ENCODE measurements at regions not wholly inside any gene's neighbourhood (a gene's known extent, or its start where the extent isn't known, plus 50 kb on each side); places are given as distances from the start of the nearest gene placed in this dataset.

DNA sequence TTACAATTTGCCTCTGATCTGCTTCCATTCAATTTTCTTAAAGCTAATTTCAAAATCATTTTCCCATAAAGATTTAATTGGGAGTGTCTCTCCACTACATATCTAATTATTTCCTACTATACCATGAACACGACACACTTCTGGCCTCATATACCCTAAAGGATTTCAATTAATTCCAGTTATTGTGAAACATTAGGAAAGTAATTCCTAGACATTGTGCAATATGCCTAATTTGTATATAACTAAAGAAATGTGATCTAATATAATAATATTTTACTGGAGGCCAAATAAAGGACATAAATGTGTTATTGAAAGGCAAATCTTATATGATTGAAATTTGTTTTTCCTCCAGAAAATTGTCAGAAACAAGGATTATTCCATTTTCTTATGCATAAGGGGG, 727.2 kb upstream of the ADGRL2 start:
- Histone ChIP-seq H3K27me3 (ENCODE audit: low read depth) (no peaks in the 10 kb centered on the region), H3K27ac (replicated peaks) (no peak overlapping the region), H3K4me3 (no peak overlapping the region), H3K4me1 (no peaks in the 10 kb centered on the region), H3K9me3 (replicated peaks) (no peaks in the 10 kb centered on the region), H3K36me3 (no peaks in the 10 kb centered on the region)
- TF ChIP-seq, protein P1, sequence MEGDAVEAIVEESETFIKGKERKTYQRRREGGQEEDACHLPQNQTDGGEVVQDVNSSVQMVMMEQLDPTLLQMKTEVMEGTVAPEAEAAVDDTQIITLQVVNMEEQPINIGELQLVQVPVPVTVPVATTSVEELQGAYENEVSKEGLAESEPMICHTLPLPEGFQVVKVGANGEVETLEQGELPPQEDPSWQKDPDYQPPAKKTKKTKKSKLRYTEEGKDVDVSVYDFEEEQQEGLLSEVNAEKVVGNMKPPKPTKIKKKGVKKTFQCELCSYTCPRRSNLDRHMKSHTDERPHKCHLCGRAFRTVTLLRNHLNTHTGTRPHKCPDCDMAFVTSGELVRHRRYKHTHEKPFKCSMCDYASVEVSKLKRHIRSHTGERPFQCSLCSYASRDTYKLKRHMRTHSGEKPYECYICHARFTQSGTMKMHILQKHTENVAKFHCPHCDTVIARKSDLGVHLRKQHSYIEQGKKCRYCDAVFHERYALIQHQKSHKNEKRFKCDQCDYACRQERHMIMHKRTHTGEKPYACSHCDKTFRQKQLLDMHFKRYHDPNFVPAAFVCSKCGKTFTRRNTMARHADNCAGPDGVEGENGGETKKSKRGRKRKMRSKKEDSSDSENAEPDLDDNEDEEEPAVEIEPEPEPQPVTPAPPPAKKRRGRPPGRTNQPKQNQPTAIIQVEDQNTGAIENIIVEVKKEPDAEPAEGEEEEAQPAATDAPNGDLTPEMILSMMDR (IDR thresholded peaks at IDR 0.05; ENCODE audit: borderline replicate concordance), result no peak
- DNase-seq, result no peak
- intact Hi-C loops (cut with micrococcal nuclease), result no loop called here

DNA sequence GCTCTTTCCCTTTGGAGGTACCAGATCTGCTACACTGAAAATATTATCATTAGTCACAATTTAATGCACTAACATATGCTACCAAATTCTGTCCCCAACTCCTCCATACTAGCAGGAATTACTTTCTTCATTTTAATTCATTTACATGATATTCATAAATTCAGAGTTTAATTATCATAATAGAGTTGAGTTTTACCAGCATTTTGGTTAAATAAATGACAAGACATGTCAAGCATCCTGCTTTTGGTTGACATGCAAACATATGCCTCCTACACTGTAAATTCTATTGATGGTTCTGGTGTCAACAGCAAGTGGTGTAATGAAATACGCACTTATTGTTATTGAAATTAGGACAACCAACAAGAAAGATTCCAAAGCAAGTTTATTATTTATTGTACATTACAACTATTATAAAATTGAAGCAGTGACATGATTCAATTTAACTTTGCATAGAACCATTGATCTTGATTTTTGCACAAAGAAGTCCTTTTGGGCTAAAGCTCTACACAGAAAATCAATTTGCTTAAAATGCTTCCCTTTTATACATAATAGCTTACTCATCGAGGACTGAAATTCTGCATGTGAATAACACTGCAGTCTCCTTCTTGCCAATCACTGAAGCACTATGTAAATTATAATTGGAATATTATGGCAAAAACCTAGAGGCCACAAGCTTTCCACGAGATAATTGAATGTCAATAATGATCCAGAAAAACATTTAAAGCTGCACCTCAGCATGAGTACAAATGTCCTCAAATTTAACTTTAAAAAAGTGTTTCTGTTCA, 728.6 kb upstream of the ADGRL2 start:
- H3K36me3 ChIP-seq, result no peaks in the 10 kb centered on the region
- no peak for DNase-seq
- no peaks in the 10 kb centered on the region for H3K9me3 ChIP-seq (replicated peaks)
- H3K27ac ChIP-seq (replicated peaks), result no peak overlapping the region
- no peaks in the 10 kb centered on the region for H3K27me3 ChIP-seq (ENCODE audit: low read depth)
- H3K4me3 ChIP-seq, result no peak overlapping the region
- TF ChIP-seq, protein P1 (IDR thresholded peaks at IDR 0.05; ENCODE audit: borderline replicate concordance), result no peak
- intact Hi-C loops (cut with micrococcal nuclease), result no loop called here
- H3K4me1 ChIP-seq, result no peaks in the 10 kb centered on the region

DNA sequence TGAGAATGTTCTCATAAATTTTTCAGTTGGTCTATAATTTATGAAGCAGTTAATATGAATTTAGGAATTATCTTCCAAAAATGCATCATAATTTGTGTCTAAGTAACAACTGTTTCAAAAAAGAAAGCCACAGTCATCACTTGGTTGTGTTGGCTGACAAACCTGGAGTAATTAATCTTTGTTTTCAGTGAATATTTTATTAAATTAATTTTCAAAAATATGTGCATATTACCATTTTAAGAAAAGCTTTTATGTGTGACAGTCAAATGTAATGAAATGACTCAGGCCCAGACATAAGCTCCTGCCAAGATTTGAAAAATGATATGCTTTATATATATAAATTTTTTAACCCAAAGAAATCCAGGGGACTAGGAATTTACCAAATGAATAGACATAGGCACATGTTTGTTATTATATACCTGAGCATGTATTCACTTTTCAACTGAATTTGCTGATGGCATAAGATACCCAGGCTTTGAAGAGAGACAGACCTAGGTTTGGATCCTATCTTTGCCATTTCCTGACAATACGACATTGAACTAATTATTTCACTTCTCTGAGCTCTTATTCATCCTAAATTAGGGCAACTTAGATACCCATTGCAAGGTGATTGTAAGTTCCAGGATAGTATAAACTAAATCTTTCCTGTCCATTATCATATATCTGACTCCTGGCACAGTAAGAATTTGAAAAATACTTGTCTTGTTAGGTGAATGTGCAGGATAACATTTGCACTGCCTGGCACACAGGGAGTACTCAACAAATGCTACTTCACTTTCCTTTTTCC, 729.5 kb upstream of the ADGRL2 start:
- no peaks in the 10 kb centered on the region for H3K36me3 ChIP-seq
- no peak for DNase-seq
- intact Hi-C loops (cut with micrococcal nuclease), result no loop called here
- TF ChIP-seq, protein P1 (IDR thresholded peaks at IDR 0.05; ENCODE audit: borderline replicate concordance), result no peak
- H3K9me3 ChIP-seq (replicated peaks), result no peaks in the 10 kb centered on the region
- no peak overlapping the region for H3K4me3 ChIP-seq
- H3K4me1 ChIP-seq, result no peaks in the 10 kb centered on the region
- no peaks in the 10 kb centered on the region for H3K27me3 ChIP-seq (ENCODE audit: low read depth)
- no peak overlapping the region for H3K27ac ChIP-seq (replicated peaks)

DNA sequence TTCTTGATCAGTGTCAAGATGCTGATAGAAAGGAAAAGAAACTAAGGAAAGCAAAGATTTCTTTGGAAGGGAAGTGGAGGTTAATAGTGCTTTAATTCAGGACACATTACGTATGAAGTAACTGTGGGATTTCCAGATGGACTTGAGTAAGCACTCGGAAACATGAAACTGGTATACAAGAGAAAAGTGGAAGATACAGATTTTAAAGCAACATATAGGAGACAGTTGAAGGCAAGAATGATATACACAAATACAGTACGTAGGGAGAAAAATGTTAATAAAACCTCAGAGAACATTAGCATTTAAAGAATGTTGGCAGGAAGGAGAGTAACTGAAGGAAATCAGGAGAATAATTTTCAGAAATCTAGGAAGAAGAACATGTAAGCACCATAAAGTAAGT, 730.9 kb upstream of the ADGRL2 start:
- Histone ChIP-seq H3K4me3 (no peak overlapping the region), H3K36me3 (no peaks in the 10 kb centered on the region), H3K4me1 (no peaks in the 10 kb centered on the region), H3K27ac (replicated peaks) (no peak overlapping the region), H3K27me3 (ENCODE audit: low read depth) (no peaks in the 10 kb centered on the region), H3K9me3 (replicated peaks) (no peaks in the 10 kb centered on the region)
- intact Hi-C loops (cut with micrococcal nuclease), result no loop called here
- no peak for DNase-seq
- TF ChIP-seq, protein P1 (IDR thresholded peaks at IDR 0.05; ENCODE audit: borderline replicate concordance), result no peak

DNA sequence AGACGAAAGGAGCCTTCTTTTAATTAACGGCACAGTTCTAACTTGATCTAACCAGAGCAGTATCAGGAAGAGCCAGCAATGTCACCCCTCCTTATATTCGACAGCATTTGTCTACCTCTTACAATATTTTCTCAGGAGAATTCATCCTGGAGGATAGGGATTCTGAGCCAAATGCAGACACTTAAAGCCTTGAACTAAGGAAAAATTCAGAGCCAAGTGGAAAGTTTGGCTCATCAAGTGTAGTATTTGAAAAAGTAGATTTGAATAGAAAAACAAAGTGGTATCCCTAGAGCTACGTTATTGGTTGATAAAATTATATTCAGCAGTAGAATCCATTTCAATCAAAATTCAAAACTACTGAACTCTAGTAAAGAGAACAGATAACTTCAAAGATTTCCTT, 732.0 kb upstream of the ADGRL2 start:
- H3K9me3 ChIP-seq (replicated peaks), result no peaks in the 10 kb centered on the region
- TF ChIP-seq, protein P1 (IDR thresholded peaks at IDR 0.05; ENCODE audit: borderline replicate concordance), result no peak
- H3K36me3 ChIP-seq, result no peaks in the 10 kb centered on the region
- no peak for DNase-seq
- H3K27ac ChIP-seq (replicated peaks), result no peak overlapping the region
- no peak overlapping the region for H3K4me3 ChIP-seq
- no peaks in the 10 kb centered on the region for H3K4me1 ChIP-seq
- intact Hi-C loops (cut with micrococcal nuclease), result no loop called here
- no peaks in the 10 kb centered on the region for H3K27me3 ChIP-seq (ENCODE audit: low read depth)
